Stimulated activated CD8-positive, alpha-beta memory T cell treated with anti-CD3 and anti-CD28 coated beads, Interleukin-12 subunit alpha, Interleukin-12 subunit beta, amount 100 ng/mL, for 1 hour (primary cell): ENCODE measurements at regions not wholly inside any gene's neighbourhood (a gene's known extent, or its start where the extent isn't known, plus 50 kb on each side); places are given as distances from the start of the nearest gene placed in this dataset.
"Not testable (repeated sequence)": the region's sequence is repeated elsewhere in the genome, so short reads cannot be mapped to it uniquely, and the experiment has no call there.

ENCODE experiments used
- DNase-seq: peaks from one replicate; pipeline ENCODE4 v3.0.0-alpha.2; 2020; ENCODE audit warnings: low read depth

- no peak for DNase-seq
These were observed 187.0 kb upstream of the ETV3 start for GRCh38 chr1:157325220-157325619.

- DNase-seq, result not testable (repeated sequence)
These were observed 183.8 kb upstream of the ETV3 start for GRCh38 chr1:157321972-157322371.

- DNase-seq, result no peak
These were observed 181.4 kb upstream of the ETV3 start for GRCh38 chr1:157319567-157319966.

GRCh38 chr1:157317229-157317628 is 179.0 kb upstream of the ETV3 start:
- DNase-seq, result not testable (repeated sequence)

- DNase-seq, result no peak
These were observed 177.3 kb upstream of the ETV3 start for GRCh38 chr1:157315544-157315943.

- DNase-seq, result no peak
These were observed 176.2 kb upstream of the ETV3 start for GRCh38 chr1:157314408-157314807.

GRCh38 chr1:157313240-157313807 is 175.1 kb upstream of the ETV3 start:
- no peak for DNase-seq

- DNase-seq, result no peak
These were observed 174.1 kb upstream of the ETV3 start for GRCh38 chr1:157312082-157312812.

- DNase-seq, result no peak
These were observed 173.5 kb upstream of the ETV3 start for GRCh38 chr1:157311730-157312081.

GRCh38 chr1:157310805-157311729 is 172.9 kb upstream of the ETV3 start:
- not testable (repeated sequence) for DNase-seq

- no peak for DNase-seq
These were observed 172.2 kb upstream of the ETV3 start for GRCh38 chr1:157310401-157310800.

GRCh38 chr1:157307491-157307890 is 169.3 kb upstream of the ETV3 start:
- DNase-seq, result no peak

- DNase-seq, result no peak
These were observed 168.7 kb upstream of the ETV3 start for GRCh38 chr1:157306896-157307295.

GRCh38 chr1:157304271-157304670 is 166.1 kb upstream of the ETV3 start:
- no peak for DNase-seq

GRCh38 chr1:157302724-157303123 is 164.5 kb upstream of the ETV3 start:
- no peak for DNase-seq

GRCh38 chr1:157302199-157302497 is 164.0 kb upstream of the ETV3 start:
- no peak for DNase-seq

- no peak for DNase-seq
These were observed 163.4 kb upstream of the ETV3 start for GRCh38 chr1:157301477-157302198.

GRCh38 chr1:157294387-157295145 is 156.4 kb upstream of the ETV3 start:
- not testable (repeated sequence) for DNase-seq

GRCh38 chr1:157292809-157293564 is 154.8 kb upstream of the ETV3 start:
- DNase-seq, result no peak

GRCh38 chr1:157292302-157292701 is 154.1 kb upstream of the ETV3 start:
- no peak for DNase-seq

GRCh38 chr1:157291083-157291482 is 152.9 kb upstream of the ETV3 start:
- DNase-seq, result no peak
